HEK293 (cell line): ENCODE measurements at regions not wholly inside any gene's neighbourhood (a gene's known extent, or its start where the extent isn't known, plus 50 kb on each side); places are given as distances from the start of the nearest gene placed in this dataset.

Source experiments
- CTCF ChIA-PET: fragments of 350-600 bp; formaldehyde crosslinking; extraction: SDS; loops from one replicate; lab custom pipeline; 2021; ENCODE audit warnings: antibody characterized with exemption; lab: Yijun Ruan, JAX
- POLR2A ChIA-PET: fragments of 300-600 bp; formaldehyde crosslinking; extraction: SDS; loops from one replicate; lab custom pipeline; 2020; ENCODE audit warnings: antibody characterized with exemption, inconsistent platforms; lab: Yijun Ruan, JAX
- H3K27ac ChIP-seq: fragments of 200-500 bp; sonication (Bioruptor generic); 2 replicates; pipeline ENCODE4 v1.5.1; 2014; ENCODE audit warnings: low read depth, low read length, control low read depth, inconsistent platforms; ENCODE audit errors: extremely low read depth
- H3K36me3 ChIP-seq, 2 experiments: fragments of 200-500 bp in 1 of 2; sonication (Bioruptor generic) in 1 of 2; 1 replicate in 1 of 2; 2 replicates in 1 of 2; pipeline ENCODE4 v1.5.1; 2014 to 2017; ENCODE audit warnings: inconsistent platforms in 2 of 2, low read length in 2 of 2; ENCODE audit not compliant: control insufficient read depth in 2 of 2, insufficient read depth in 1 of 2
- H3K4me1 ChIP-seq: fragments of 200-500 bp; sonication (Bioruptor generic); 2 replicates; pipeline ENCODE4 v1.5.1; 2014; ENCODE audit warnings: mild to moderate bottlenecking, low read length, inconsistent platforms; ENCODE audit not compliant: control insufficient read depth, insufficient read depth
- H3K4me3 ChIP-seq: 2 replicates; pipeline ENCODE4 v1.5.1; 2011; ENCODE audit warnings: low read depth, mild to moderate bottlenecking, control low read depth, low read length, moderate library complexity
- H3K9me3 ChIP-seq: fragments of 200-500 bp; sonication (Bioruptor generic); 2 replicates; pipeline ENCODE4 v1.5.1; 2014; ENCODE audit warnings: low read depth, low read length, inconsistent platforms; ENCODE audit not compliant: control insufficient read depth, insufficient read depth
- EGR2 ChIP-seq: fragments of 450-650 bp; formaldehyde crosslinking; IDR thresholded peaks from 2 replicates; pipeline ENCODE4 v1.5.1; 2016; ENCODE audit warnings: low read depth, missing biosample characterization, missing genetic modification characterization
- KLF1 ChIP-seq: fragments of 450-650 bp; formaldehyde crosslinking; IDR thresholded peaks from 2 replicates; pipeline ENCODE4 v1.5.1; 2016; ENCODE audit warnings: missing biosample characterization, missing genetic modification characterization
- KLF10 ChIP-seq: fragments of 450-650 bp; IDR thresholded peaks from 2 replicates; pipeline ENCODE4 v1.5.1; 2018; ENCODE audit warnings: missing biosample characterization, mild to moderate bottlenecking, missing genetic modification characterization
- KLF8 ChIP-seq: fragments of 450-650 bp; formaldehyde crosslinking; IDR thresholded peaks from 2 replicates; pipeline ENCODE4 v1.5.1; 2016; ENCODE audit warnings: missing biosample characterization, missing genetic modification characterization
- KLF9 ChIP-seq: fragments of 450-650 bp; formaldehyde crosslinking; IDR thresholded peaks from 2 replicates; pipeline ENCODE4 v1.5.1; 2016; ENCODE audit warnings: missing biosample characterization, missing genetic modification characterization, low read depth
- ZFP3 ChIP-seq: fragments of 450-650 bp; formaldehyde crosslinking; IDR thresholded peaks from 2 replicates; pipeline ENCODE4 v1.5.1; 2016; ENCODE audit warnings: low read depth, missing biosample characterization, missing genetic modification characterization
- ZFP37 ChIP-seq: fragments of 450-650 bp; formaldehyde crosslinking; IDR thresholded peaks from 2 replicates; pipeline ENCODE4 v1.5.1; 2016; ENCODE audit warnings: missing biosample characterization, missing genetic modification characterization
- ZIC2 ChIP-seq: fragments of 450-650 bp; formaldehyde crosslinking; IDR thresholded peaks from 2 replicates; pipeline ENCODE4 v1.5.1; 2016; ENCODE audit warnings: missing biosample characterization, missing genetic modification characterization
- ZNF114 ChIP-seq: fragments of 450-650 bp; formaldehyde crosslinking; IDR thresholded peaks from 2 replicates; pipeline ENCODE4 v1.5.0; 2017; ENCODE audit warnings: missing biosample characterization, missing genetic modification characterization
- ZNF311 ChIP-seq: fragments of 450-650 bp; formaldehyde crosslinking; IDR thresholded peaks from 2 replicates; pipeline ENCODE4 v1.5.1; 2017; ENCODE audit warnings: missing biosample characterization, missing genetic modification characterization, borderline replicate concordance
- ZNF354C ChIP-seq: fragments of 450-650 bp; formaldehyde crosslinking; IDR thresholded peaks from 2 replicates; pipeline ENCODE4 v1.5.1; 2016; ENCODE audit warnings: missing biosample characterization, missing genetic modification characterization, low read depth, borderline replicate concordance
- ZNF433 ChIP-seq: fragments of 450-650 bp; formaldehyde crosslinking; IDR thresholded peaks from 2 replicates; pipeline ENCODE4 v1.5.1; 2016; ENCODE audit warnings: missing biosample characterization, missing genetic modification characterization, low read depth
- ZNF473 ChIP-seq: fragments of 450-650 bp; formaldehyde crosslinking; IDR thresholded peaks from 2 replicates; pipeline ENCODE4 v1.5.1; 2017; ENCODE audit warnings: missing biosample characterization, missing genetic modification characterization
- ZNF521 ChIP-seq: fragments of 450-650 bp; formaldehyde crosslinking; IDR thresholded peaks from 2 replicates; pipeline ENCODE4 v1.5.1; 2017; ENCODE audit warnings: missing biosample characterization, mild to moderate bottlenecking, missing genetic modification characterization
- ZNF548 ChIP-seq: fragments of 450-650 bp; formaldehyde crosslinking; IDR thresholded peaks from 2 replicates; pipeline ENCODE4 v1.5.1; 2016; ENCODE audit warnings: missing biosample characterization, missing genetic modification characterization
- ZNF660 ChIP-seq: fragments of 450-650 bp; IDR thresholded peaks from 2 replicates; pipeline ENCODE4 v1.5.1; 2018; ENCODE audit warnings: missing biosample characterization, mild to moderate bottlenecking, missing genetic modification characterization
- ZNF830 ChIP-seq: fragments of 450-650 bp; IDR thresholded peaks from 2 replicates; pipeline ENCODE4 v1.5.0; 2018; ENCODE audit warnings: missing biosample characterization, missing genetic modification characterization, low read depth, mild to moderate bottlenecking, moderate library complexity
- ZSCAN16 ChIP-seq: fragments of 450-650 bp; formaldehyde crosslinking; IDR thresholded peaks from 2 replicates; pipeline ENCODE4 v1.5.1; 2016; ENCODE audit warnings: missing biosample characterization, missing genetic modification characterization
- TF ChIP-seq, protein P1 (sequence below): fragments of 450-650 bp; formaldehyde crosslinking; IDR thresholded peaks from 2 replicates; pipeline ENCODE4 v1.5.1; 2016; ENCODE audit warnings: missing biosample characterization, missing genetic modification characterization
- TF ChIP-seq, protein P2 (sequence below): fragments of 450-650 bp; formaldehyde crosslinking; IDR thresholded peaks from 2 replicates; pipeline ENCODE4 v1.5.1; 2016; ENCODE audit warnings: missing biosample characterization, missing genetic modification characterization
- TF ChIP-seq, protein P3 (sequence below): fragments of 450-650 bp; formaldehyde crosslinking; IDR thresholded peaks from 2 replicates; pipeline ENCODE4; 2016; ENCODE audit warnings: missing biosample characterization, missing genetic modification characterization
- TF ChIP-seq, protein P4 (sequence below): fragments of 450-650 bp; formaldehyde crosslinking; IDR thresholded peaks from 2 replicates; pipeline ENCODE4 v1.5.1; 2016; ENCODE audit warnings: missing biosample characterization, missing genetic modification characterization, low read depth
- TF ChIP-seq, protein P5 (sequence below): fragments of 450-650 bp; formaldehyde crosslinking; IDR thresholded peaks from 2 replicates; pipeline ENCODE4 v1.5.1; 2017; ENCODE audit warnings: missing biosample characterization, mild to moderate bottlenecking, missing genetic modification characterization, moderate library complexity

DNA sequence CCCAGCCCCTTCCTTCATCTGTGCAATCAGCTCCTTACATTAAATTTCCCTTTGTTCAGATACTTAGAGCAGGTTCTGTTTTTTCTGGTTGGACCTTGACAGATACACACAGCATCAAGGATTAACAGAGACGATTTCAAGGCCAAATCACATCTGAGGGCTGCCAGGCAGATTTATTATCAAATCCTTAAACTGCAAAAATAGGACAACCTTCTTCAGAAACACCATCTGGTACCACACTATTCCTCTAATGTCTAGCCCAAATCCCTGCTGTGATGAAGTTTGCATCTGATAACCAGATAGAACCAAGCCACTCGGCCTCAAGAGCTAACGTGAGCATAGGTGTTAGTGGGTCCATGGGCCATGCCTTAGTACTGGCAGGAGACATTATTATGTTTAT lies 250.7 kb upstream of the PROK2 start:
- H3K36me3 ChIP-seq, result no peaks in the 10 kb centered on the region
- TF ChIP-seq ZSCAN16 (tag by site-specific recombination) (no peak), ZNF473 (no peak), ZNF114 (tag by site-specific recombination) (no peak), EGR2 (no peak), ZNF660 (tag by site-specific recombination) (no peak), KLF10 (tag by site-specific recombination) (no peak), ZFP3 (tag by site-specific recombination) (no peak), ZNF521 (tag by site-specific recombination) (no peak), ZNF354C (tag by site-specific recombination) (no peak), ZNF548 (tag by site-specific recombination) (no peak), ZNF433 (no peak), ZIC2 (tag by site-specific recombination) (no peak), ZFP37 (tag by site-specific recombination) (no peak), ZNF311 (tag by site-specific recombination) (no peak)
- TF ChIP-seq, protein P1, sequence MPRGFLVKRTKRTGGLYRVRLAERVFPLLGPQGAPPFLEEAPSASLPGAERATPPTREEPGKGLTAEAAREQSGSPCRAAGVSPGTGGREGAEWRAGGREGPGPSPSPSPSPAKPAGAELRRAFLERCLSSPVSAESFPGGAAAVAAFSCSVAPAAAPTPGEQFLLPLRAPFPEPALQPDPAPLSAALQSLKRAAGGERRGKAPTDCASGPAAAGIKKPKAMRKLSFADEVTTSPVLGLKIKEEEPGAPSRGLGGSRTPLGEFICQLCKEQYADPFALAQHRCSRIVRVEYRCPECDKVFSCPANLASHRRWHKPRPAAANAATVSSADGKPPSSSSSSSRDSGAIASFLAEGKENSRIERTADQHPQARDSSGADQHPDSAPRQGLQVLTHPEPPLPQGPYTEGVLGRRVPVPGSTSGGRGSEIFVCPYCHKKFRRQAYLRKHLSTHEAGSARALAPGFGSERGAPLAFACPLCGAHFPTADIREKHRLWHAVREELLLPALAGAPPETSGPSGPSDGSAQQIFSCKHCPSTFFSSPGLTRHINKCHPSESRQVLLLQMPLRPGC, result no peak
- TF ChIP-seq, protein P2, sequence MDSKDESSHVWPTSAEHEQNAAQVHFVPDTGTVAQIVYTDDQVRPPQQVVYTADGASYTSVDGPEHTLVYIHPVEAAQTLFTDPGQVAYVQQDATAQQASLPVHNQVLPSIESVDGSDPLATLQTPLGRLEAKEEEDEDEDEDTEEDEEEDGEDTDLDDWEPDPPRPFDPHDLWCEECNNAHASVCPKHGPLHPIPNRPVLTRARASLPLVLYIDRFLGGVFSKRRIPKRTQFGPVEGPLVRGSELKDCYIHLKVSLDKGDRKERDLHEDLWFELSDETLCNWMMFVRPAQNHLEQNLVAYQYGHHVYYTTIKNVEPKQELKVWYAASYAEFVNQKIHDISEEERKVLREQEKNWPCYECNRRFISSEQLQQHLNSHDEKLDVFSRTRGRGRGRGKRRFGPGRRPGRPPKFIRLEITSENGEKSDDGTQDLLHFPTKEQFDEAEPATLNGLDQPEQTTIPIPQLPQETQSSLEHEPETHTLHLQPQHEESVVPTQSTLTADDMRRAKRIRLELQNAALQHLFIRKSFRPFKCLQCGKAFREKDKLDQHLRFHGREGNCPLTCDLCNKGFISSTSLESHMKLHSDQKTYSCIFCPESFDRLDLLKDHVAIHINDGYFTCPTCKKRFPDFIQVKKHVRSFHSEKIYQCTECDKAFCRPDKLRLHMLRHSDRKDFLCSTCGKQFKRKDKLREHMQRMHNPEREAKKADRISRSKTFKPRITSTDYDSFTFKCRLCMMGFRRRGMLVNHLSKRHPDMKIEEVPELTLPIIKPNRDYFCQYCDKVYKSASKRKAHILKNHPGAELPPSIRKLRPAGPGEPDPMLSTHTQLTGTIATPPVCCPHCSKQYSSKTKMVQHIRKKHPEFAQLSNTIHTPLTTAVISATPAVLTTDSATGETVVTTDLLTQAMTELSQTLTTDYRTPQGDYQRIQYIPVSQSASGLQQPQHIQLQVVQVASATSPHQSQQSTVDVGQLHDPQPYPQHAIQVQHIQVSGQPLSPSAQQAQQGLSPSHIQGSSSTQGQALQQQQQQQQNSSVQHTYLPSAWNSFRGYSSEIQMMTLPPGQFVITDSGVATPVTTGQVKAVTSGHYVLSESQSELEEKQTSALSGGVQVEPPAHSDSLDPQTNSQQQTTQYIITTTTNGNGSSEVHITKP (tag by site-specific recombination), result no peak
- TF ChIP-seq, protein P3, sequence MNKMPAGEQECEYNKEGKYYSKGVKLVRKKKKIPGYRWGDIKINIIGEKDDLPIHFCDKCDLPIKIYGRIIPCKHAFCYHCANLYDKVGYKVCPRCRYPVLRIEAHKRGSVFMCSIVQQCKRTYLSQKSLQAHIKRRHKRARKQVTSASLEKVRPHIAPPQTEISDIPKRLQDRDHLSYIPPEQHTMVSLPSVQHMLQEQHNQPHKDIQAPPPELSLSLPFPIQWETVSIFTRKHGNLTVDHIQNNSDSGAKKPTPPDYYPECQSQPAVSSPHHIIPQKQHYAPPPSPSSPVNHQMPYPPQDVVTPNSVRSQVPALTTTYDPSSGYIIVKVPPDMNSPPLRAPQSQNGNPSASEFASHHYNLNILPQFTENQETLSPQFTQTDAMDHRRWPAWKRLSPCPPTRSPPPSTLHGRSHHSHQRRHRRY (tag by site-specific recombination), result no peak
- TF ChIP-seq, protein P4, sequence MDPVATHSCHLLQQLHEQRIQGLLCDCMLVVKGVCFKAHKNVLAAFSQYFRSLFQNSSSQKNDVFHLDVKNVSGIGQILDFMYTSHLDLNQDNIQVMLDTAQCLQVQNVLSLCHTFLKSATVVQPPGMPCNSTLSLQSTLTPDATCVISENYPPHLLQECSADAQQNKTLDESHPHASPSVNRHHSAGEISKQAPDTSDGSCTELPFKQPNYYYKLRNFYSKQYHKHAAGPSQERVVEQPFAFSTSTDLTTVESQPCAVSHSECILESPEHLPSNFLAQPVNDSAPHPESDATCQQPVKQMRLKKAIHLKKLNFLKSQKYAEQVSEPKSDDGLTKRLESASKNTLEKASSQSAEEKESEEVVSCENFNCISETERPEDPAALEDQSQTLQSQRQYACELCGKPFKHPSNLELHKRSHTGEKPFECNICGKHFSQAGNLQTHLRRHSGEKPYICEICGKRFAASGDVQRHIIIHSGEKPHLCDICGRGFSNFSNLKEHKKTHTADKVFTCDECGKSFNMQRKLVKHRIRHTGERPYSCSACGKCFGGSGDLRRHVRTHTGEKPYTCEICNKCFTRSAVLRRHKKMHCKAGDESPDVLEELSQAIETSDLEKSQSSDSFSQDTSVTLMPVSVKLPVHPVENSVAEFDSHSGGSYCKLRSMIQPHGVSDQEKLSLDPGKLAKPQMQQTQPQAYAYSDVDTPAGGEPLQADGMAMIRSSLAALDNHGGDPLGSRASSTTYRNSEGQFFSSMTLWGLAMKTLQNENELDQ (tag by site-specific recombination), result no peak
- TF ChIP-seq, all 188 proteins: peak for 0
- ChIA-PET CTCF (interaction anchor here (0.8 kb wide), 1 partner anchor 98 kb away, joined by 5 read pairs; no protein-coding TSS in a partner anchor), POLR2A (no interaction called here)
- Histone ChIP-seq H3K4me1 (no peaks in the 10 kb centered on the region), H3K9me3 (no peaks in the 10 kb centered on the region), H3K27ac (no peak overlapping the region), H3K4me3 (no peak overlapping the region)

DNA sequence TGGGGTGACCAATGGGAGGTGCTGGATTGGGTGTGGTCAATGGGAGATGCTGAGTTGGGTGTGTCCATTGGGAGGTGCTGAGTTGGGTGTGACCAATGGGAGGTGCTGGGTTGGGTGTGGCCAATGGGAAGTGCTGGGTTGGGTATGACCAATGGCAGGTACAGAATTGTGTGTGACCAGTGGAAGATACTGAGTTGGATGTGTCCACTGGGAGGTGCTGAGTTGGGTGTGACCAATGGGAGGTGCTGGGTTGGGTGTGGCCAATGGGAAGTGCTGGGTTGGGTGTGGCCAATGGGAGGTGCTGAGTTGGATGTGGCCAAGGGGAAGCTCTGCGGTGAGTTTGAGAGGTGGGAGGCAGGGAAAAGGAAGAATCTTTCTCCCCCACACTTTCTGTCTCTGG lies 250.0 kb upstream of the PROK2 start:
- CTCF ChIA-PET, result interaction anchor here (0.8 kb wide), 1 partner anchor 99 kb away, joined by 5 read pairs; no protein-coding TSS in a partner anchor
- TF ChIP-seq KLF9 (tag by site-specific recombination), result 0 out of 2 replicates have a peak, but pooled peaks have one; percentile 26
- TF ChIP-seq KLF1 (tag by site-specific recombination), result peak; percentile 97
- no peak for TF ChIP-seq ZNF830 (tag by site-specific recombination)
- TF ChIP-seq KLF8, result peak; percentile 83
- TF ChIP-seq, protein P5, sequence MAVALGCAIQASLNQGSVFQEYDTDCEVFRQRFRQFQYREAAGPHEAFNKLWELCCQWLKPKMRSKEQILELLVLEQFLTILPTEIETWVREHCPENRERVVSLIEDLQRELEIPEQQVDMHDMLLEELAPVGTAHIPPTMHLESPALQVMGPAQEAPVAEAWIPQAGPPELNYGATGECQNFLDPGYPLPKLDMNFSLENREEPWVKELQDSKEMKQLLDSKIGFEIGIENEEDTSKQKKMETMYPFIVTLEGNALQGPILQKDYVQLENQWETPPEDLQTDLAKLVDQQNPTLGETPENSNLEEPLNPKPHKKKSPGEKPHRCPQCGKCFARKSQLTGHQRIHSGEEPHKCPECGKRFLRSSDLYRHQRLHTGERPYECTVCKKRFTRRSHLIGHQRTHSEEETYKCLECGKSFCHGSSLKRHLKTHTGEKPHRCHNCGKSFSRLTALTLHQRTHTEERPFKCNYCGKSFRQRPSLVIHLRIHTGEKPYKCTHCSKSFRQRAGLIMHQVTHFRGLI (tag by site-specific recombination), result no peak
- TF ChIP-seq, all 188 proteins: peak for 3
- no peaks in the 10 kb centered on the region for H3K36me3 ChIP-seq
- no peaks in the 10 kb centered on the region for H3K4me1 ChIP-seq
- H3K9me3 ChIP-seq, result no peaks in the 10 kb centered on the region
- no peak overlapping the region for H3K4me3 ChIP-seq
- POLR2A ChIA-PET, result no interaction called here
- H3K27ac ChIP-seq, result no peak overlapping the region
